ENCODE measurements at regions not wholly inside any gene's neighbourhood (a gene's known extent, or its start where the extent isn't known, plus 50 kb on each side); places are given as distances from the start of the nearest gene placed in this dataset.
"Not testable (repeated sequence)": the region's sequence is repeated elsewhere in the genome, so short reads cannot be mapped to it uniquely, and the experiment has no call there.

DNA sequence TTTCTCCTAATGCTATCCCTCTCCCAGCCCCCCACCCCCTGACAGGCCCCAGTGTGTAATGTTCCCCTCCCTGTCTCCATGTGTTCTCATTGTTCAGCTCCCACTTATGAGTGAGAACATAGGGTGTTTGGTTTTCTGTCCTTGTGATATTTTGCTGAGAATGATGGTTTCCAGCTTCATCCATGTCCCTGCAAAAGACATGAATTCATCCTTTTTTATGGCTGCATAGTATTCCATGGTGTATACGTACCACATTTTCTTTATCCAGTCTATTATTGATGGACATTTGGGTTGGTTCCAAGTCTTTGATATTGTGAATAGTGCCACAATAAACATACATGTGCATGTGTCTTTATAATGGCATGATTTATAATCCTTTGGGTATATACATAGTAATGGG, 704.2 kb downstream of the PLCL1 start:
- H3K27ac ChIP-seq (ENCODE audit: low read depth in 1 of 3, low read length in 2 of 3); H3K4me1 ChIP-seq (ENCODE audit: control insufficient read depth in 3 of 3, insufficient read depth in 2 of 3, low read depth in 1 of 3, low read length in 2 of 3); DNase-seq; H3K36me3 ChIP-seq (ENCODE audit: control insufficient read depth in 3 of 3, insufficient read depth in 2 of 3, low read depth in 1 of 3, low read length in 3 of 3); H3K9me3 ChIP-seq (ENCODE audit: control insufficient read depth in 2 of 2, insufficient read depth in 1 of 2, low read depth in 1 of 2, low read length in 1 of 2); H3K27me3 ChIP-seq (ENCODE audit: control insufficient read depth in 3 of 3, insufficient read depth in 3 of 3, low read length in 3 of 3); H3K4me3 ChIP-seq (ENCODE audit: low read depth in 1 of 3, low read length in 3 of 3); FAIRE-seq: not testable (repeated sequence)
- 94 to 100% (median 100%) methylated on average over 1 of the region's 1 CpG for WGBS, 3 donors

DNA sequence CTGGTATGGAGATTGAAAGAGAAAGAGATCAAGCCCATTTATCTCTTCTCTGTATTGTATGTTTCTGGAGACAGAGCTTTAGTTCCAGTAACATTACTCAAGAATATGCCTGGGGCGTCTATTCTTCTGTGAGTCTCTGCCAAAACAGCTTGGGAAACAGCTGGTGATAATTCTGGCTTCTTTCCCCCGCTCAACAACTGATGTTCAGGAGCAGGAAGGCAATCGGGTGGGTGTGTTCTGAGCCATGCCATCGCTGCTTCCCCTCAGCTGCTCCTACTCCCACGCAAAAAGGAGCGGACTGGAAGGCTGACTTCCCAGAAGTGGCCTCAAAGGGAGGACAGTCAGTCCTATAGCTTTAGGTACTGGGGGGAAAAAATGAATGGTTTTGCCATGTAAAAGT, 695.1 kb downstream of the PLCL1 start:
- no peak overlapping the region for H3K4me3 ChIP-seq (ENCODE audit: low read depth in 1 of 3, low read length in 3 of 3)
- no peaks in the 10 kb centered on the region for H3K36me3 ChIP-seq (ENCODE audit: control insufficient read depth in 3 of 3, insufficient read depth in 2 of 3, low read depth in 1 of 3, low read length in 3 of 3)
- DNase-seq (no peak), FAIRE-seq (no peak)
- no peak overlapping the region for H3K27ac ChIP-seq (ENCODE audit: low read depth in 1 of 3, low read length in 2 of 3)
- no peaks in the 10 kb centered on the region for H3K27me3 ChIP-seq (ENCODE audit: control insufficient read depth in 3 of 3, insufficient read depth in 3 of 3, low read length in 3 of 3)
- no peaks in the 10 kb centered on the region for H3K9me3 ChIP-seq (ENCODE audit: control insufficient read depth in 2 of 2, insufficient read depth in 1 of 2, low read depth in 1 of 2, low read length in 1 of 2)
- peaks cover 0 to 3% (median 2%) of the 10 kb centered on the region in 3 donors for H3K4me1 ChIP-seq (ENCODE audit: control insufficient read depth in 3 of 3, insufficient read depth in 2 of 3, low read depth in 1 of 3, low read length in 2 of 3)
- WGBS, 3 donors: 39 to 66% (median 58%) methylated on average over 6 of the region's 6 CpGs

DNA sequence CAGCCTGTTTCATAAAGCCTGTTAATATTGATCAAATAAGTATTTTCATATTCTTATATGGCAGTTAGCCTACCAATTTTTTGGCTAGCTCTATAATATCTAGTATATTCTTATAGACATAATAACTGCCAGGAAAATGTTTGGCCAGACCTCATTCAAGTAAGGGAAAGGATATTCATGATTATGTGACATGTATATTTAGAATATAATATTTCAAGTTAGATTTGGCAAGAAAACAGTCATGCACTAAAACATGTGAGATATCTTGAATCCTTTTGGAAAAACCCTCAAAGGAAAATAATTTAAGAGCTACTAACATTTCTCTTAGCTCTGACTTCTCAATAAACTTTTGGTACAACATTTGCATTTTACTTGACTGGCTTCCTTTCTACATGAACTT, 694.1 kb downstream of the PLCL1 start:
- FAIRE-seq (no peak), DNase-seq (no peak)
- no peak overlapping the region for H3K4me3 ChIP-seq (ENCODE audit: low read depth in 1 of 3, low read length in 3 of 3)
- H3K9me3 ChIP-seq (ENCODE audit: control insufficient read depth in 2 of 2, insufficient read depth in 1 of 2, low read depth in 1 of 2, low read length in 1 of 2): no peaks in the 10 kb centered on the region
- H3K27ac ChIP-seq (ENCODE audit: low read depth in 1 of 3, low read length in 2 of 3): no peak overlapping the region
- H3K4me1 ChIP-seq (ENCODE audit: control insufficient read depth in 3 of 3, insufficient read depth in 2 of 3, low read depth in 1 of 3, low read length in 2 of 3): peaks cover 0 to 4% (median 2%) of the 10 kb centered on the region in 3 donors
- no peaks in the 10 kb centered on the region for H3K36me3 ChIP-seq (ENCODE audit: control insufficient read depth in 3 of 3, insufficient read depth in 2 of 3, low read depth in 1 of 3, low read length in 3 of 3)
- H3K27me3 ChIP-seq (ENCODE audit: control insufficient read depth in 3 of 3, insufficient read depth in 3 of 3, low read length in 3 of 3): no peaks in the 10 kb centered on the region

DNA sequence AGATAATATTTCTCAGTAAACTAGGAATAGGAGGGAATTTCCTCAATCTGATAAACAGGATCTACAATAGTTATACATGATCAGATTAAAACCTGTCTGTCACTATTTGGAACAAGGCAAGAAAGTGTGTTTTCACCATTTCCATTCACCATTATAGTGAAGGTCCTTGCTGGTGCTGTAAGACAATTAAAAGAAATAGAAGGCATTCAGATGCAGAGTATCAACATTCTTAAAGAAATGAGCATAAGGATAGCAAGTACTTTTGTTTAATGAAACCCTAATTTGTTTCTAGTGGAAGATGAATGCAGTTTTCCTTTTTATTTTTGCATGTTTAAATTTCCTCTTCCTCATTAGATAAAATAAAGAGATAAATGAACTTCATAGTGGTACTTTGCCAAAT, 693.7 kb downstream of the PLCL1 start:
- no peaks in the 10 kb centered on the region for H3K27me3 ChIP-seq (ENCODE audit: control insufficient read depth in 3 of 3, insufficient read depth in 3 of 3, low read length in 3 of 3)
- H3K36me3 ChIP-seq (ENCODE audit: control insufficient read depth in 3 of 3, insufficient read depth in 2 of 3, low read depth in 1 of 3, low read length in 3 of 3): no peaks in the 10 kb centered on the region
- DNase-seq: no peak
- no peak overlapping the region for H3K27ac ChIP-seq (ENCODE audit: low read depth in 1 of 3, low read length in 2 of 3)
- peaks cover 0 to 4% (median 2%) of the 10 kb centered on the region in 3 donors for H3K4me1 ChIP-seq (ENCODE audit: control insufficient read depth in 3 of 3, insufficient read depth in 2 of 3, low read depth in 1 of 3, low read length in 2 of 3)
- no peak overlapping the region for H3K4me3 ChIP-seq (ENCODE audit: low read depth in 1 of 3, low read length in 3 of 3)
- FAIRE-seq: no peak
- H3K9me3 ChIP-seq (ENCODE audit: control insufficient read depth in 2 of 2, insufficient read depth in 1 of 2, low read depth in 1 of 2, low read length in 1 of 2): no peaks in the 10 kb centered on the region

DNA sequence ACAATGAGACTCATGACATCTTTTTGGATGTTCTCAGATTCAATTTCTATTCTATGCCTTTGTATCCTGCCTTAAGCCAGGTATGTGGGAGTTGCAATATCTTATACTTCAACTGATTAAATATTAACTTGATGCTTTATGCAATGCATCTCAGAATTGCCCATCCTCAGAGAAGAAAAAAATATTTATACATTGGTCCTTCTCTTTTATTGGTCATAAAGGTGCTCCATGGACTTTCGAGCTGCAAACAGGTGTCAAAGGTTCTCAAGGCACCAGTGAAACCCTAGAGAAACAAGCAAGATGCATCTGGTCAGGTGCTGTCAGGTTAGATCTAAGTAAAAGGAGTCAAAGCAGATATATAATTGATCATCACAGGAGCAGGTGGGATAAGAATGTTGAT, 690.5 kb downstream of the PLCL1 start:
- H3K9me3 ChIP-seq (ENCODE audit: control insufficient read depth in 2 of 2, insufficient read depth in 1 of 2, low read depth in 1 of 2, low read length in 1 of 2): no peaks in the 10 kb centered on the region
- H3K36me3 ChIP-seq (ENCODE audit: control insufficient read depth in 3 of 3, insufficient read depth in 2 of 3, low read depth in 1 of 3, low read length in 3 of 3): no peaks in the 10 kb centered on the region
- H3K27me3 ChIP-seq (ENCODE audit: control insufficient read depth in 3 of 3, insufficient read depth in 3 of 3, low read length in 3 of 3): no peaks in the 10 kb centered on the region
- H3K4me1 ChIP-seq (ENCODE audit: control insufficient read depth in 3 of 3, insufficient read depth in 2 of 3, low read depth in 1 of 3, low read length in 2 of 3): peaks cover 0 to 4% (median 2%) of the 10 kb centered on the region in 3 donors
- WGBS, 3 donors: 11 to 58% (median 32%) methylated on average over 1 of the region's 1 CpG
- no peak for FAIRE-seq
- peak; percentile 55 to 74 for DNase-seq
- no peak overlapping the region for H3K4me3 ChIP-seq (ENCODE audit: low read depth in 1 of 3, low read length in 3 of 3)
- peak overlapping the region in 1 of 3 donors; percentile 39 for H3K27ac ChIP-seq (ENCODE audit: low read depth in 1 of 3, low read length in 2 of 3)

DNA sequence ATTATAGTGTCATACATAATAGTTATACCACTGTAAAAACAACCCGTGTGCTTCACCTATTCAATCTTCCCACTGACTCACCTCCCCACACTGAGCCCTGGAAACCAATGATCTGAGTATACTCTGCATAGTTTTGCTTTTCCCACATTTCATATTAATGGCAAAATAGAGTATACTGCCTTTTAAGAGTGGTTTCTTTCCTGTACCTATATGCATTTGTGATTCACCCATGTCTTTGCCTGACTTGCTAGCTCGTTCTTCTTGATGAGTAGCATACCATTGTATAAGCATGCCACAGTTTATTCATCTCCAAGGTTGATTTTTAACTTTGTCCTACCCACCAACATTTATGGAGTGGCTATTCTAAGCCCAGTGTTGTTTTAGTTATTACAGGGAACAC, 686.4 kb downstream of the PLCL1 start:
- H3K27me3 ChIP-seq (ENCODE audit: control insufficient read depth in 3 of 3, insufficient read depth in 3 of 3, low read length in 3 of 3): no peaks in the 10 kb centered on the region
- DNase-seq: peak in 1 of 2 donors; percentile 40
- WGBS, 3 donors: 51 to 59% (median 53%) methylated on average over 2 of the region's 2 CpGs
- H3K27ac ChIP-seq (ENCODE audit: low read depth in 1 of 3, low read length in 2 of 3): no peak overlapping the region
- H3K36me3 ChIP-seq (ENCODE audit: control insufficient read depth in 3 of 3, insufficient read depth in 2 of 3, low read depth in 1 of 3, low read length in 3 of 3): no peaks in the 10 kb centered on the region
- peaks cover 0 to 4% (median 2%) of the 10 kb centered on the region in 3 donors for H3K4me1 ChIP-seq (ENCODE audit: control insufficient read depth in 3 of 3, insufficient read depth in 2 of 3, low read depth in 1 of 3, low read length in 2 of 3)
- no peaks in the 10 kb centered on the region for H3K9me3 ChIP-seq (ENCODE audit: control insufficient read depth in 2 of 2, insufficient read depth in 1 of 2, low read depth in 1 of 2, low read length in 1 of 2)
- H3K4me3 ChIP-seq (ENCODE audit: low read depth in 1 of 3, low read length in 3 of 3): no peak overlapping the region
- FAIRE-seq: no peak

DNA sequence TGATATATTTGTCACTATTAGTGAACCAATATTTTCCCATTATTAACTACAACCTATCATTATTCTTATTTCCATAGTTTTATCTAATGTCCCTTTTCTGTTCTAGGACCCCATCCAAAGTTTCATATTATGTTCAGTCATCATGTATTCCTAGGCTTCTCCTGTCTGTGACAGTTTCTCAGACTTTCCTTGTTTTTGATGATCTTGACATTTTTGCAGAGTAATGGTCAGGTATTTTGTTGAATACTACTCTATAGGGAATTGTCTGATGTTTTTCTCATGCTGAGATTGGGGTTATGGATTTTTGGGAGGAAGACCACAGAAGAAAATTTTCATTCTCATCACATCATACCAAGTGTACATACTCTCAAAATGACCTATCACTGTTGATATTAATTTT, 684.6 kb downstream of the PLCL1 start:
- no peak for FAIRE-seq
- no peak for DNase-seq
- H3K27me3 ChIP-seq (ENCODE audit: control insufficient read depth in 3 of 3, insufficient read depth in 3 of 3, low read length in 3 of 3): no peaks in the 10 kb centered on the region

DNA sequence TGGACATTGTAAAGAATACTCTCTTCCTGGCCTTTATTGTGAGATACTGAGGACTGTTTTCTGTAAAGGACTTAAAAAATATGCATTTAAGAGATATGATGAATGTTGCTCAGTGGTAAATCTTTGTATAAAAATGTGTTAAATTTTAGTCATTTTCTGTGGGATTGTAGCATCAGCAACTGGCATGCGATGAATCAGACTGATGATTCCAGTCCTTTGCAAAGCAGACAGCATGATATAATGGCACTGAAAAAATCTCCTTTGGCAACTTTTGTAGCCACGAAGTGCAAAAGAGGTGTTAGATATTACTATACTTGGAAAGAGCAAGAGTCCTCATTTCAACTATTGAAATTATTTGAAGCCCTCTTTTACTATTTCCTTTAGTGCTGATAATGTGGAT, 678.7 kb downstream of the PLCL1 start:
- WGBS, 3 donors: 77 to 78% (median 78%) methylated on average over 2 of the region's 2 CpGs

More for the DNA sequence above, 684.6 kb downstream of the PLCL1 start:
- H3K27ac ChIP-seq (ENCODE audit: low read depth in 1 of 3, low read length in 2 of 3): no peak overlapping the region
- H3K9me3 ChIP-seq (ENCODE audit: control insufficient read depth in 2 of 2, insufficient read depth in 1 of 2, low read depth in 1 of 2, low read length in 1 of 2): no peaks in the 10 kb centered on the region
- no peaks in the 10 kb centered on the region for H3K36me3 ChIP-seq (ENCODE audit: control insufficient read depth in 3 of 3, insufficient read depth in 2 of 3, low read depth in 1 of 3, low read length in 3 of 3)
- no peak overlapping the region for H3K4me3 ChIP-seq (ENCODE audit: low read depth in 1 of 3, low read length in 3 of 3)
- H3K4me1 ChIP-seq (ENCODE audit: control insufficient read depth in 3 of 3, insufficient read depth in 2 of 3, low read depth in 1 of 3, low read length in 2 of 3): no peaks in the 10 kb centered on the region

DNA sequence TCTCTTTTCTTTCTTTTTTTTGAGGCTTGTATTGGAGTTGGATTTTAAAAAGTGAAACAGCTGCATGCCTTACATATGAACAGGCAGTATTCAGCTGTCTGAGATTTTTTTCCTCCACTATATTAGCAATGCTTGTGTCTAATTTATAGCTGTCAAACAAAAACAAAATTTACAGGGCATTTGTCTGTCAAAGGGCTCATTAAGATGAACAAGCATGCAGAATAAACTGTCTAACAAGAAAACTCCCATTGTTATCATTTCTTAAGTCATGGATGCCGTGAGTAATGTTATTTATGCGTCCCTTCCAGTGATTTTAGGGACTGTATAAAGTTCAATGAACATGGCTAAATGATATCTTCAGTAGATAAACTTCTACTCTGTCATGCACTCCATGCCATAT, 674.7 kb downstream of the PLCL1 start:
- H3K27me3 ChIP-seq (ENCODE audit: control insufficient read depth in 3 of 3, insufficient read depth in 3 of 3, low read length in 3 of 3): no peaks in the 10 kb centered on the region
- H3K4me3 ChIP-seq (ENCODE audit: low read depth in 1 of 3, low read length in 3 of 3): no peak overlapping the region
- DNase-seq: no peak
- no peaks in the 10 kb centered on the region for H3K36me3 ChIP-seq (ENCODE audit: control insufficient read depth in 3 of 3, insufficient read depth in 2 of 3, low read depth in 1 of 3, low read length in 3 of 3)
- H3K27ac ChIP-seq (ENCODE audit: low read depth in 1 of 3, low read length in 2 of 3): no peak overlapping the region
- 59 to 75% (median 65%) methylated on average over 2 of the region's 2 CpGs for WGBS, 3 donors
- H3K4me1 ChIP-seq (ENCODE audit: control insufficient read depth in 3 of 3, insufficient read depth in 2 of 3, low read depth in 1 of 3, low read length in 2 of 3): no peaks in the 10 kb centered on the region
- no peaks in the 10 kb centered on the region for H3K9me3 ChIP-seq (ENCODE audit: control insufficient read depth in 2 of 2, insufficient read depth in 1 of 2, low read depth in 1 of 2, low read length in 1 of 2)
- no peak for FAIRE-seq

More for the DNA sequence above, 678.7 kb downstream of the PLCL1 start:
- Histone ChIP-seq H3K4me3 (ENCODE audit: low read depth in 1 of 3, low read length in 3 of 3) (no peak overlapping the region), H3K36me3 (ENCODE audit: control insufficient read depth in 3 of 3, insufficient read depth in 2 of 3, low read depth in 1 of 3, low read length in 3 of 3) (no peaks in the 10 kb centered on the region), H3K9me3 (ENCODE audit: control insufficient read depth in 2 of 2, insufficient read depth in 1 of 2, low read depth in 1 of 2, low read length in 1 of 2) (no peaks in the 10 kb centered on the region), H3K27me3 (ENCODE audit: control insufficient read depth in 3 of 3, insufficient read depth in 3 of 3, low read length in 3 of 3) (no peaks in the 10 kb centered on the region), H3K4me1 (ENCODE audit: control insufficient read depth in 3 of 3, insufficient read depth in 2 of 3, low read depth in 1 of 3, low read length in 2 of 3) (no peaks in the 10 kb centered on the region), H3K27ac (ENCODE audit: low read depth in 1 of 3, low read length in 2 of 3) (no peak overlapping the region)
- DNase-seq (no peak), FAIRE-seq (no peak)

Data from small intestine (tissue), 7 donors.